ENCODE measurements at regions not wholly inside any gene's neighbourhood (a gene's known extent, or its start where the extent isn't known, plus 50 kb on each side); places are given as distances from the start of the nearest gene placed in this dataset.
"Not testable (repeated sequence)": the region's sequence is repeated elsewhere in the genome, so short reads cannot be mapped to it uniquely, and the experiment has no call there.

DNA sequence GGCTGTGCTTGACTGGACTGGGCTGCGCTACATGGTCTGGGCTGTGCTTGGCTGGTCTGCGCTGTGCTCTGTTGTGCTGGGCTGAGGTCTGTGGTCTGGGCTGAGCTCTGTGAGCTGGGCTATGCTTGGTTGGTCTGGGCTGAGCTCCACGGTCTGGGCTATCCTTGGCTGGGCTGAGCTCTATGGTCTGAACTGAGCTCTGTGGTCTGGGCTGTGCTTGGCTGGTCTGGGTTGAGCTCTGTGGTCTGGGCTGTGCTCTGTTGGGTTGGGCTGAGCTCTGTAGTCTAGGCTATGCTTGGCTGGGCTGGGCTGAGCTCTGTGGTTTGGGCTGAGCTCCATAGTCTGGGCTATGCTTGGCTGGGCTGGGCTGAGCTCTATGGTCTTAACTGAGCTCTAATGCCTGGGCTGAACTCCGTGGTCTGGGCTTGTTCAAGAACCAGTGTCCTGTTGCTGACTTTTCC is 92.0 kb downstream of the PLXNA1 start:
- H3K9me3 Mint-ChIP-seq (ENCODE audit: low read depth), result no peaks in the 10 kb centered on the region
- peaks cover 10% of the 10 kb centered on the region for H3K27me3 Mint-ChIP-seq
- H3K4me3 Mint-ChIP-seq (ENCODE audit: low read depth), result no peak overlapping the region
- no peak for DNase-seq (ENCODE audit: low spot score, unreplicated experiment)
- H3K4me1 Mint-ChIP-seq (ENCODE audit: low read depth), result no peaks in the 10 kb centered on the region
- TF ChIP-seq, protein P1, sequence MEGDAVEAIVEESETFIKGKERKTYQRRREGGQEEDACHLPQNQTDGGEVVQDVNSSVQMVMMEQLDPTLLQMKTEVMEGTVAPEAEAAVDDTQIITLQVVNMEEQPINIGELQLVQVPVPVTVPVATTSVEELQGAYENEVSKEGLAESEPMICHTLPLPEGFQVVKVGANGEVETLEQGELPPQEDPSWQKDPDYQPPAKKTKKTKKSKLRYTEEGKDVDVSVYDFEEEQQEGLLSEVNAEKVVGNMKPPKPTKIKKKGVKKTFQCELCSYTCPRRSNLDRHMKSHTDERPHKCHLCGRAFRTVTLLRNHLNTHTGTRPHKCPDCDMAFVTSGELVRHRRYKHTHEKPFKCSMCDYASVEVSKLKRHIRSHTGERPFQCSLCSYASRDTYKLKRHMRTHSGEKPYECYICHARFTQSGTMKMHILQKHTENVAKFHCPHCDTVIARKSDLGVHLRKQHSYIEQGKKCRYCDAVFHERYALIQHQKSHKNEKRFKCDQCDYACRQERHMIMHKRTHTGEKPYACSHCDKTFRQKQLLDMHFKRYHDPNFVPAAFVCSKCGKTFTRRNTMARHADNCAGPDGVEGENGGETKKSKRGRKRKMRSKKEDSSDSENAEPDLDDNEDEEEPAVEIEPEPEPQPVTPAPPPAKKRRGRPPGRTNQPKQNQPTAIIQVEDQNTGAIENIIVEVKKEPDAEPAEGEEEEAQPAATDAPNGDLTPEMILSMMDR (IDR thresholded peaks at IDR 0.05; ENCODE audit: unreplicated experiment), result no peak
- no peak overlapping the region for H3K27ac Mint-ChIP-seq
- no peaks in the 10 kb centered on the region for H3K36me3 Mint-ChIP-seq (ENCODE audit: insufficient read depth)

DNA sequence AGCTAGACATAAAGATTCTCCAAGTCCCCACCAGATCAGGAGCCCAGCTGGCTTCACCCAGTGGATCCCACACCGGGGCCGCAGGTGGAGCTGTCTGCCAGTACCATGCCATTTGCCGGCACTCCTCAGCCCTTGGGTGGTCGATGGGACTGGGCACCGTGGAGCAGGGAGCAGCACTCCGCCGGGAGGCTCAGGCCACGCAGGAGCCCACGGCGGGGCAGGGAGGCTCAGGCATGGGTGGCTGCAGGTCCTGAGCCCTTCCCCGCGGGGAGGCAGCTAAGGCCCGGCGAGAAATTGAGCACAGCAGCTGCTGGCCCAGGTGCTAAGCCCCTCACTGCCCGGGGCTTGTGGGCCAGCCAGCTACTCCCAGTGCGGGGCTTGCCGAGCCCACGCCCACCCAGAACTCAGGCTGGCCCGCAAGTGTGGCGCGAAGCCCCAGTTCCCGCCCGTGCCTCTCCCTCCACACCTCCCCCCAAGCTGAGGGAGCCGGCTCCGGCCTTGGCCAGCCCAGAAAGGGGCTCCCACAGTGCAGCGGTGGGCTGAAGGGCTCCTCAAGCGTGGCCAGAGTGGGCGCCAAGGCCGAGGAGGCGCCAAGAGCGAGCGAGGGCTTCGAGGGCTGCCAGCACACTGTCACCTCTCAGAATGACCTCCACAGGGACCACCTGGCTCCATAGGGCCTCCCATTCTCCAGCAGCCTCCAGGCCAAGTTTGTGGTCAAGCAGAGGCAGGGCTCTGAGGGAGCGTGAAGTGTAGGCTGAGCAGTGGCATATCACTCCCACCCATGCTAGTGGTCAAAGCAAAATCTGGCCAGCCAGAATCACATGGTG is 93.5 kb downstream of the PLXNA1 start:
- peaks cover 12% of the 10 kb centered on the region for H3K27me3 Mint-ChIP-seq
- not testable (repeated sequence) for DNase-seq (ENCODE audit: low spot score, unreplicated experiment); H3K36me3 Mint-ChIP-seq (ENCODE audit: insufficient read depth); H3K27ac Mint-ChIP-seq; H3K4me3 Mint-ChIP-seq (ENCODE audit: low read depth); H3K9me3 Mint-ChIP-seq (ENCODE audit: low read depth); H3K4me1 Mint-ChIP-seq (ENCODE audit: low read depth)

DNA sequence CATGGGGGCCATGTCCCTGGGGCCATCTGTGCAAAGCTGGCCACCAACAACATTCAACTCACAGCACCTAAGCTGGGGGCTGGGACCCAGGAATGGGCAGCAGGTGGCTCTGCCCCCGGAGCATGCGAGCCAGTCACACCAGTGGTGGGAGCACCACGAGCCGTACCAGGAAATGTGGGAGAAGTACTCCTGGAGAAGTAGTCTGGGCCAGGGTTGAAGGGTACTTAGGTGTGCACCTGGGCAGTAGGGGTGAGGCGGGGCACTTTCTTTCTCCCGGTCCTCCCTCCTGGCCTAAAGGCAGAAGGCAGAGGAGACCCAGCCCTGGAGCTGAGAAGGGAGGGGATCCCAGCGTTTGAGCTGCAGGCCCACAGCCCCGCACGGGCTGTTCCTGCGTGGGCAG is 94.2 kb downstream of the PLXNA1 start:
- Mint-ChIP-seq H3K4me1 (ENCODE audit: low read depth) (no peaks in the 10 kb centered on the region), H3K4me3 (ENCODE audit: low read depth) (no peak overlapping the region), H3K27ac (no peak overlapping the region), H3K27me3 (peaks cover 10% of the 10 kb centered on the region), H3K9me3 (ENCODE audit: low read depth) (no peaks in the 10 kb centered on the region), H3K36me3 (ENCODE audit: insufficient read depth) (no peaks in the 10 kb centered on the region)
- TF ChIP-seq, protein P1 (IDR thresholded peaks at IDR 0.05; ENCODE audit: unreplicated experiment), result no peak
- DNase-seq (ENCODE audit: low spot score, unreplicated experiment), result no peak

DNA sequence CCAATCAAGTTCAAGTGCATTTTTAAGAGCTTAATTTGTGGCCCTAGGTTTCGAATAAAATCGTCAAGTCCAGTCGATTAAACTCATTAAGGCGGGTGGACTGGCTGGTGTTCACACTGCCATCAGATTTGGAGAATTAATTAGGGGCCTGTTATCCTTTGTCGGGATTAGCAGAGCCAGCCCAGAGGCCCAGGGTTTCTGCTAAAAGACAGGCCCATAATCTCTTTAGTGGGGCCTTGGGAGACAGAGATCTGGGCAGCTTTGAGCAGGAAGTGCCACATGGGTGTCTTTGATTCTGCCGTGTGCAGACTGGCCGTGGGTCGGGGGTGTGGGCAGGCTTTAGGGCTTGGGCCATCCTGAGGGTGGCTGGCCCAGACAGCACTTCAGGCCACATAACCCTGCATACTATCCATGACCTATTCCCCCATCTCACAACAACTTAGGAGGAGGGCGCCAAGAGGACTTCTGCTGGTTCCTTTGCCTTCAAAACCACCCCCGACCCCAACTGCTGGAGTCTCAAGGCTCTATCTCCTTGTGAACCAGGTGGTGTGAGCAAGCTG is 94.7 kb downstream of the PLXNA1 start:
- DNase-seq (ENCODE audit: low spot score, unreplicated experiment), result no peak
- Mint-ChIP-seq H3K4me3 (ENCODE audit: low read depth) (no peak overlapping the region), H3K4me1 (ENCODE audit: low read depth) (no peaks in the 10 kb centered on the region), H3K36me3 (ENCODE audit: insufficient read depth) (no peaks in the 10 kb centered on the region), H3K27me3 (peaks cover 10% of the 10 kb centered on the region), H3K9me3 (ENCODE audit: low read depth) (no peaks in the 10 kb centered on the region), H3K27ac (no peak overlapping the region)
- TF ChIP-seq, protein P1 (IDR thresholded peaks at IDR 0.05; ENCODE audit: unreplicated experiment), result no peak

DNA sequence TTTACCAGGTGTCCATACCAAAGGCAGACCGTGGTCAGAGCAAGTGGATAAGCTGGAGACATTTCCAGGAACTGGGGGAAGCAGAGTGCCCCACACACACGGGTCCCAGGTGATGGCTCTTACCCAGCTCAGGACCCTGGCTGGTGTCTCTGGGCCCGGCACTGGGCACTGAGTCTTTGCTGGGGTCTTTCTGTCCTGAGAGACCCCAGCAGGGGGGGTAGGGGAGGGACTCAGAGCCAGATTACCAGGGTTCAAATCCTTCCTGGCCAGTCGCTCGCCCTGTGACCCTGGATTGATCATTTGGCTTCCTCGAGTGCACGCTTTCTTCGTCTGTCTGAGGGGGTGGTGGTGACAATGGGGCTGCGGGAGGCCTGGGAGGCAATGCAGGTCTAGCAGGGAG is 95.7 kb downstream of the PLXNA1 start:
- no peaks in the 10 kb centered on the region for H3K9me3 Mint-ChIP-seq (ENCODE audit: low read depth)
- no peaks in the 10 kb centered on the region for H3K36me3 Mint-ChIP-seq (ENCODE audit: insufficient read depth)
- H3K27ac Mint-ChIP-seq, result no peak overlapping the region
- H3K4me1 Mint-ChIP-seq (ENCODE audit: low read depth), result no peaks in the 10 kb centered on the region
- no peak overlapping the region for H3K4me3 Mint-ChIP-seq (ENCODE audit: low read depth)
- no peak for DNase-seq (ENCODE audit: low spot score, unreplicated experiment)
- H3K27me3 Mint-ChIP-seq, result peaks cover 11% of the 10 kb centered on the region
- TF ChIP-seq, protein P1 (IDR thresholded peaks at IDR 0.05; ENCODE audit: unreplicated experiment), result no peak

DNA sequence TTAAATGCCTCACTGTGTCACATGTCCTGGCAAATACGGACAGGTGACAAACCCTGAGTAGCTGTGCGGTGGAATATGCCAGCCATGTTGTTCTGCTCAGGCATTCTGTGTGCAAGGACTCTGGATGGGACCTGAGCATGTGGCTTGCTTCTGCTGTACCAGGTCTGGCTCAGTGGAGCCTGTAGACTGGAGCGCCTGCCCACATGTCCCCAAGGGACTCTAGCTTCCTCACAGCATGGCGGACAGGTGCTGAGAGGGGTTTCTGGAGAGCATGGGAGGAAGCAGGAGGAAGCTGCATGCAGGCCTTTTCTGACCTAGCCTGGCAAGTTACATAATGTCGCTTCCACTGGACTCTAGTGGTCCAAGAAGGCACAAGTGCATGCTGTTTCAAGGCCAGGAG is 96.3 kb downstream of the PLXNA1 start:
- H3K4me3 Mint-ChIP-seq (ENCODE audit: low read depth), result no peak overlapping the region
- H3K36me3 Mint-ChIP-seq (ENCODE audit: insufficient read depth), result no peaks in the 10 kb centered on the region
- DNase-seq (ENCODE audit: low spot score, unreplicated experiment), result no peak
- H3K27me3 Mint-ChIP-seq, result peaks cover 16% of the 10 kb centered on the region
- TF ChIP-seq, protein P1 (IDR thresholded peaks at IDR 0.05; ENCODE audit: unreplicated experiment), result no peak
- H3K9me3 Mint-ChIP-seq (ENCODE audit: low read depth), result no peaks in the 10 kb centered on the region
- H3K4me1 Mint-ChIP-seq (ENCODE audit: low read depth), result no peaks in the 10 kb centered on the region
- no peak overlapping the region for H3K27ac Mint-ChIP-seq

All from progenitor cell of endocrine pancreas (in vitro differentiated cells).